ENCODE measurements at regions not wholly inside any gene's neighbourhood (a gene's known extent, or its start where the extent isn't known, plus 50 kb on each side); places are given as distances from the start of the nearest gene placed in this dataset.

DNA sequence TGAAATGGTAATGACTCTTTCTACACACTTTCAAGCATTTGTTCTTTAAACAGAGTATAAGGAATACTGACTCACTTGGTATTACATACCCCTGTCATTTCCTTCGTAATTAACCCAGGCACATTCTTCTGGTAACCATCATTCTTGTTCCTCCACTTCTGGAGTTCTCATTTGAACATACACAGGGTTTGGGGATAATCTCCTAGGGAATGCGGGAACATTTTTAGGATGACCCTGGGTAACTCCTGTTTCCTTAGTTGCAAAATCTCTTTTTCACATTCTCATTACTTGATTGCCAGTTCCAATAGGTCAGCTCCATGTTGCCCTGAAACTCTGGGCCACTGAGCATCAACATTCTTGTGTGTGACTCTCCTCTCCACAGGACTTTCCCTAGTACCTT lies 51.5 kb upstream of the E2F3 start:
- H3K27me3 Mint-ChIP-seq = peaks cover 17% of the 10 kb centered on the region
- H3K4me1 ChIP-seq (ENCODE audit: control insufficient read depth in 2 of 2, insufficient read depth in 2 of 2, low read length in 2 of 2) = no peaks in the 10 kb centered on the region
- no peak for DNase-seq
- no peaks in the 10 kb centered on the region for H3K4me1 Mint-ChIP-seq
- no peak for ATAC-seq (ENCODE audit: low read depth)
- no peaks in the 10 kb centered on the region for H3K79me2 ChIP-seq (ENCODE audit: control insufficient read depth, insufficient read depth, low read length)
- intact Hi-C loops (cut with micrococcal nuclease) = no loop called here
- 83% methylated on average over 1 of the region's 2 CpGs for WGBS (ENCODE audit: insufficient coverage)
- H3K4me2 ChIP-seq (replicated peaks; ENCODE audit: low read depth, low read length, poor library complexity, severe bottlenecking) = no peak overlapping the region
- CTCF ChIA-PET = no interaction called here
- H3K27ac ChIP-seq (ENCODE audit: low read length in 2 of 2) = no peak overlapping the region
- no peak overlapping the region for H3K4me3 Mint-ChIP-seq
- H4K20me1 ChIP-seq (ENCODE audit: control insufficient read depth, insufficient read depth, low read length, poor library complexity, severe bottlenecking) = no peaks in the 10 kb centered on the region
- no peaks in the 10 kb centered on the region for H3K27me3 ChIP-seq (replicated peaks in 1 of 4; ENCODE audit: control extremely low read depth in 1 of 4, control insufficient read depth in 3 of 4, insufficient read depth in 4 of 4, low read length in 3 of 4)
- H3K27ac Mint-ChIP-seq = no peak overlapping the region
- POLR2A ChIA-PET = no interaction called here
- no peak overlapping the region for H3K4me3 ChIP-seq (ENCODE audit: control extremely low read depth in 1 of 5, extremely low read depth in 1 of 5, insufficient read depth in 1 of 5, low read depth in 2 of 5, low read length in 4 of 5)
- TF ChIP-seq, protein P1, sequence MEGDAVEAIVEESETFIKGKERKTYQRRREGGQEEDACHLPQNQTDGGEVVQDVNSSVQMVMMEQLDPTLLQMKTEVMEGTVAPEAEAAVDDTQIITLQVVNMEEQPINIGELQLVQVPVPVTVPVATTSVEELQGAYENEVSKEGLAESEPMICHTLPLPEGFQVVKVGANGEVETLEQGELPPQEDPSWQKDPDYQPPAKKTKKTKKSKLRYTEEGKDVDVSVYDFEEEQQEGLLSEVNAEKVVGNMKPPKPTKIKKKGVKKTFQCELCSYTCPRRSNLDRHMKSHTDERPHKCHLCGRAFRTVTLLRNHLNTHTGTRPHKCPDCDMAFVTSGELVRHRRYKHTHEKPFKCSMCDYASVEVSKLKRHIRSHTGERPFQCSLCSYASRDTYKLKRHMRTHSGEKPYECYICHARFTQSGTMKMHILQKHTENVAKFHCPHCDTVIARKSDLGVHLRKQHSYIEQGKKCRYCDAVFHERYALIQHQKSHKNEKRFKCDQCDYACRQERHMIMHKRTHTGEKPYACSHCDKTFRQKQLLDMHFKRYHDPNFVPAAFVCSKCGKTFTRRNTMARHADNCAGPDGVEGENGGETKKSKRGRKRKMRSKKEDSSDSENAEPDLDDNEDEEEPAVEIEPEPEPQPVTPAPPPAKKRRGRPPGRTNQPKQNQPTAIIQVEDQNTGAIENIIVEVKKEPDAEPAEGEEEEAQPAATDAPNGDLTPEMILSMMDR (IDR thresholded peaks at IDR 0.05) = no peak
- no peak for TF ChIP-seq EZH2 (IDR thresholded peaks at IDR 0.05; ENCODE audit: borderline replicate concordance, insufficient read depth, low read depth, low read length, poor library complexity, severe bottlenecking)
- H3K9ac ChIP-seq (ENCODE audit: low read length) = no peak overlapping the region
- no peak overlapping the region for H2AFZ ChIP-seq (ENCODE audit: insufficient read depth, low read depth, low read length, poor library complexity, severe bottlenecking)
- no peaks in the 10 kb centered on the region for H3K36me3 ChIP-seq (replicated peaks in 1 of 2; ENCODE audit: control extremely low read depth in 1 of 2, control insufficient read depth in 1 of 2, extremely low read depth in 1 of 2, insufficient read depth in 2 of 2, low read length in 1 of 2)
- H3K9me3 ChIP-seq (ENCODE audit: control extremely low read depth in 1 of 3, control insufficient read depth in 2 of 3, insufficient read depth in 1 of 3, low read length in 2 of 3) = peaks cover 0 to 22% (median 2%) of the 10 kb centered on the region in 3 donors
- no peaks in the 10 kb centered on the region for H3K9me3 Mint-ChIP-seq (ENCODE audit: insufficient read depth)

DNA sequence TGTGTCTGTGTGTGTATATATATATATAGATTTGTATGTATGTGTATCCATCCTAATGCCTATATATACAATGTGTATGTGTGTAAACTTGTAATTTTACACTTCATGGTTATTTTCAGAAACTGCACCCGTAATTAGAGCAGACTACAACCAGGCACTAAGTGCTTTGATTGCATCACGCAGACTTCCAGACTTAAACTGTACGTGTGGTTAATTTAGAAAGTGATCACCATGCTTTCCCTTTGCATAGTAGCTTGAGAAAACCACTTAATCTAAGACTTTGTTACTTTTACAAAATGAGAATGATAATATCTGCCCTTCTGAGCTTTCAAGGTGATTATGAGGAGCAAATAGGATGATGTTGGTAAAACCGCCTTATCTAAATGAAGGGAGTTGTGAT lies 50.1 kb upstream of the E2F3 start:
- Histone ChIP-seq H3K4me1 (ENCODE audit: control insufficient read depth in 2 of 2, insufficient read depth in 2 of 2, low read length in 2 of 2) (no peaks in the 10 kb centered on the region), H3K36me3 (replicated peaks in 1 of 2; ENCODE audit: control extremely low read depth in 1 of 2, control insufficient read depth in 1 of 2, extremely low read depth in 1 of 2, insufficient read depth in 2 of 2, low read length in 1 of 2) (no peaks in the 10 kb centered on the region), H3K9me3 (ENCODE audit: control extremely low read depth in 1 of 3, control insufficient read depth in 2 of 3, insufficient read depth in 1 of 3, low read length in 2 of 3) (peaks cover 0 to 22% (median 2%) of the 10 kb centered on the region in 3 donors), H3K9ac (ENCODE audit: low read length) (no peak overlapping the region), H3K27me3 (replicated peaks in 1 of 4; ENCODE audit: control extremely low read depth in 1 of 4, control insufficient read depth in 3 of 4, insufficient read depth in 4 of 4, low read length in 3 of 4) (no peaks in the 10 kb centered on the region), H3K27ac (ENCODE audit: low read length in 2 of 2) (no peak overlapping the region), H3K79me2 (ENCODE audit: control insufficient read depth, insufficient read depth, low read length) (no peaks in the 10 kb centered on the region), H3K4me2 (replicated peaks; ENCODE audit: low read depth, low read length, poor library complexity, severe bottlenecking) (no peak overlapping the region), H4K20me1 (ENCODE audit: control insufficient read depth, insufficient read depth, low read length, poor library complexity, severe bottlenecking) (no peaks in the 10 kb centered on the region), H3K4me3 (ENCODE audit: control extremely low read depth in 1 of 5, extremely low read depth in 1 of 5, insufficient read depth in 1 of 5, low read depth in 2 of 5, low read length in 4 of 5) (no peak overlapping the region), H2AFZ (ENCODE audit: insufficient read depth, low read depth, low read length, poor library complexity, severe bottlenecking) (no peak overlapping the region)
- CTCF ChIA-PET = no interaction called here
- peaks cover 19% of the 10 kb centered on the region for H3K27me3 Mint-ChIP-seq
- POLR2A ChIA-PET = interaction anchor here (0.6 to 0.8 kb wide), 2 partner anchors 24 to 212 kb away, joined by 3 read pairs; no protein-coding TSS in a partner anchor
- intact Hi-C loops (cut with micrococcal nuclease) = no loop called here
- no peak overlapping the region for H3K4me3 Mint-ChIP-seq
- TF ChIP-seq EZH2 (IDR thresholded peaks at IDR 0.05; ENCODE audit: borderline replicate concordance, insufficient read depth, low read depth, low read length, poor library complexity, severe bottlenecking) = no peak
- TF ChIP-seq, protein P1 (IDR thresholded peaks at IDR 0.05) = no peak
- H3K9me3 Mint-ChIP-seq (ENCODE audit: insufficient read depth) = no peaks in the 10 kb centered on the region
- no peak for DNase-seq
- no peak for ATAC-seq (ENCODE audit: low read depth)
- H3K27ac Mint-ChIP-seq = no peak overlapping the region
- WGBS (ENCODE audit: insufficient coverage) = 100% methylated on average over 1 of the region's 4 CpGs
- H3K4me1 Mint-ChIP-seq = no peaks in the 10 kb centered on the region

Measured in B cell (primary cell).